ENCODE measurements at regions not wholly inside any gene's neighbourhood (a gene's known extent, or its start where the extent isn't known, plus 50 kb on each side); places are given as distances from the start of the nearest gene placed in this dataset.

DNA sequence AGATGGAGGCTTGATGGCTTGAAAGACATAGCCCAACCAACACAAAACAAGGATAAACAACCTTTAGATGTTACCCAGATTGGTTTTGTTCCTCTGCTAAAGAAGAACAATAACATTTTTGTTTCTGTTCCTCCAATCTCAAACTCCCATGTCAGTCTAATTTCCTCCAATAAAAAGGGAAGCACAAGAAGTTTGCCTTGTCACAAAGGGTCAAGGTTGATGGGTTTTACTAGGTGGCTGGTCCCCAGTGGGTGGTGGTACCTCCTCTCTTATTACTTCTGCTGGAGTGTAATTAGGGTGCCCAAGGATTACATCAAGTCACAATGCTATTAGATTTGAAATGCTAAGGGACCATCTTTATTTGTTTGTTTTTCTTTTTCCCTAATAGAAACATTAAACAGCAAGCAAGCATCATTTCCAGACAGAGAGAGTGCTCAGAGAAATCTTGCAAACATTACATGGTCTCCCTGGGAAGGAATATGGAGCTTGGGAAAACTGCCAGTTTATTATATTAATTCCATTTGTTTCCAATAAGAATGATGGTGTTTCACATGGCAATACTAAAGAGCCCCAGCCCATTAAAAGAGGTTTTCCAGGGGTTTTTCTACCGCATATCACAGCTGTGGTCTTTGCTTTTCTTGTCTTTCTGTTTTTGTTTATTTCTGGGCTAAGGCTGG is 78.3 kb upstream of the AOAH start:
- CTCF ChIA-PET = interaction anchor here (1.2 to 2.1 kb wide), 5 partner anchors 12 to 361 kb away, joined by 3 to 6 read pairs (median 3); no protein-coding TSS in a partner anchor
- POLR2A ChIA-PET = no interaction called here
- TF ChIP-seq, protein P1, sequence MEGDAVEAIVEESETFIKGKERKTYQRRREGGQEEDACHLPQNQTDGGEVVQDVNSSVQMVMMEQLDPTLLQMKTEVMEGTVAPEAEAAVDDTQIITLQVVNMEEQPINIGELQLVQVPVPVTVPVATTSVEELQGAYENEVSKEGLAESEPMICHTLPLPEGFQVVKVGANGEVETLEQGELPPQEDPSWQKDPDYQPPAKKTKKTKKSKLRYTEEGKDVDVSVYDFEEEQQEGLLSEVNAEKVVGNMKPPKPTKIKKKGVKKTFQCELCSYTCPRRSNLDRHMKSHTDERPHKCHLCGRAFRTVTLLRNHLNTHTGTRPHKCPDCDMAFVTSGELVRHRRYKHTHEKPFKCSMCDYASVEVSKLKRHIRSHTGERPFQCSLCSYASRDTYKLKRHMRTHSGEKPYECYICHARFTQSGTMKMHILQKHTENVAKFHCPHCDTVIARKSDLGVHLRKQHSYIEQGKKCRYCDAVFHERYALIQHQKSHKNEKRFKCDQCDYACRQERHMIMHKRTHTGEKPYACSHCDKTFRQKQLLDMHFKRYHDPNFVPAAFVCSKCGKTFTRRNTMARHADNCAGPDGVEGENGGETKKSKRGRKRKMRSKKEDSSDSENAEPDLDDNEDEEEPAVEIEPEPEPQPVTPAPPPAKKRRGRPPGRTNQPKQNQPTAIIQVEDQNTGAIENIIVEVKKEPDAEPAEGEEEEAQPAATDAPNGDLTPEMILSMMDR (IDR thresholded peaks at IDR 0.05; ENCODE audit: control extremely low read depth, extremely low read depth, low read depth, missing control alignments) = no peak
- DNase-seq (ENCODE audit: extremely low spot score) = no peak

GRCh38 chr7:36796850-36797536 is 72.7 kb upstream of the AOAH start:
- CTCF ChIA-PET = no interaction called here
- no peak for DNase-seq (ENCODE audit: extremely low spot score)
- POLR2A ChIA-PET = no interaction called here
- TF ChIP-seq, protein P1 (IDR thresholded peaks at IDR 0.05; ENCODE audit: control extremely low read depth, extremely low read depth, low read depth, missing control alignments) = no peak

DNA sequence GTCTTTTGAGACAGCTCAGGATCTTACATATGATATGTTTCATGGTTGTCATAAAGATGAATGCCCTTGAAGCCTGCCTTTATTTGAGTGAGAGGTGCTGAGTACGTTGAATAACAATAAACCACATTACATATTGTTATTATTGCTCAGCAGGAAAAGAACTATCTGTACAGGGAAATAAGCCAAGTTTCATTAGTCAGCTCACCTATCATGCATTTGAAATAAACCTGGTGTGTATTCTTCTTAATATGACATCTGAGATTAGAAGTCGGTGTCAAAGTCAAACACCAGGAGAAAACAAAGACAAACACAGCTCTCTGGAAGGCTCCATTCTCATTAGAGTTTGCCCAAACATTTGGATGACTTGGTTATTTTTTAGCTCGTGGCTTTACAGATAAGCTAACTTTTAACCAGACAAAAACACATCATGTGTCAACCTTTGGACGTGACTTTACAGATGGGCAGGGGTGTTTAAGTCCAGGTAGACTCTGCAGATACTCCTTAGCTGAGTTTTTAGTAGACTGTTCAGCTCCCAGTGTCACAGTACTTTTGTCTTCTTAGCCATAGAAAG is 71.2 kb upstream of the AOAH start:
- TF ChIP-seq, protein P1 (IDR thresholded peaks at IDR 0.05; ENCODE audit: control extremely low read depth, extremely low read depth, low read depth, missing control alignments) = no peak
- DNase-seq (ENCODE audit: extremely low spot score) = no peak
- ChIA-PET POLR2A (no interaction called here), CTCF (no interaction called here)

GRCh38 chr7:36794689-36795088 is 70.4 kb upstream of the AOAH start:
- DNase-seq (ENCODE audit: extremely low spot score) = no peak
- TF ChIP-seq, protein P1 (IDR thresholded peaks at IDR 0.05; ENCODE audit: control extremely low read depth, extremely low read depth, low read depth, missing control alignments) = no peak
- POLR2A ChIA-PET = no interaction called here
- CTCF ChIA-PET = interaction anchor here (0.8 kb wide), 1 partner anchor 16 kb away, joined by 3 read pairs; no protein-coding TSS in a partner anchor

DNA sequence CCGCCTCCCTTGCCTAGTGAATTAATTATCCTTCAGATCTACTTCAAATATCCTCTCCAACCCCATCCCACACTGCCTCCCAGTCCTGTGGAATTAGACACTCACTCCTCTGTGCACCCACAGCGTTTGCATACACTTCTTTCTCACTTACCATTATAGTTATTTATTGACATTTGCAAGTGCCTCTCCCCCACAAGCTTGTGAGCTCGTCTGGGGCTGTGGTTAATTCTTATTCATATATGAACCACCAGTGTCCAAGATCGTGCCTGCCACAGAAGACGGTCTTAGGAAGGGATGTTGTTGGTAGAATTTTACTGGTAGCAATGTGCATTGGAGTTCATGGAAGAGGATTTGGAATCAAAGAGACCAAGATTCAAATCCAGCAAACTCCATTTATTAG is 68.1 kb upstream of the AOAH start:
- TF ChIP-seq, protein P1 (IDR thresholded peaks at IDR 0.05; ENCODE audit: control extremely low read depth, extremely low read depth, low read depth, missing control alignments) = no peak
- POLR2A ChIA-PET = no interaction called here
- CTCF ChIA-PET = no interaction called here
- no peak for DNase-seq (ENCODE audit: extremely low spot score)

GRCh38 chr7:36790311-36790787 is 66.1 kb upstream of the AOAH start:
- CTCF ChIA-PET = no interaction called here

More at GRCh38 chr7:36790311-36790787, 66.1 kb upstream of the AOAH start:
- TF ChIP-seq, protein P1 (IDR thresholded peaks at IDR 0.05; ENCODE audit: control extremely low read depth, extremely low read depth, low read depth, missing control alignments) = no peak
- no peak for DNase-seq (ENCODE audit: extremely low spot score)
- POLR2A ChIA-PET = no interaction called here

Measured in GM10248 (cell line).